K562 (cell line): ENCODE measurements at regions not wholly inside any gene's neighbourhood (a gene's known extent, or its start where the extent isn't known, plus 50 kb on each side); places are given as distances from the start of the nearest gene placed in this dataset.

Experiments used
- ATAC-seq: fragments of 200-7000 bp; cut with Tn5 transposase; 3 replicates; pipeline ENCODE4 v1.9.1; 2020; ENCODE audit warnings: moderate library complexity
- BruUV-seq: library from RNA; stranded (reverse); fragments of 400-500 nt; replicated peaks from 2 replicates; lab custom pipeline; 2021; lab: Mats Ljungman, UMichigan
- CTCF ChIA-PET: fragments of 300-600 bp; formaldehyde crosslinking; extraction: SDS; loops from one replicate; lab custom pipeline; 2021; ENCODE audit warnings: low intra/inter-chr PET ratio; lab: Yijun Ruan, JAX
- POLR2A ChIA-PET: fragments of 300-600, 350-650 bp; sonication (Branson Sonifier 250); formaldehyde crosslinking; extraction: SDS; loops from one replicate; lab custom pipeline; 2021; ENCODE audit warnings: antibody characterized with exemption, inconsistent platforms; lab: Yijun Ruan, JAX
- DNase-seq, 4 experiments: peaks; one replicate each; pipeline versions ENCODE4 v3.0.0 to v3.0.0-alpha.2; 2011 to 2018; ENCODE audit warnings: low spot score in 3 of 4, mixed read lengths in 3 of 4; ENCODE audit errors: extremely low read depth in 1 of 4
- FAIRE-seq: peaks from 2 replicates; lab custom pipeline; 2011; peaks lifted over from hg19 to GRCh38; lab: Jason Lieb, UNC
- H2AFZ ChIP-seq: 2 replicates; pipeline ENCODE4 v1.6.0; 2011; ENCODE audit warnings: low read depth, low read length, control low read depth, inconsistent platforms
- H3K27ac ChIP-seq: fragments of 200-600 bp; 3 replicates; pipeline ENCODE4 v1.8.0; 2011; ENCODE audit warnings: low read depth, mild to moderate bottlenecking, control low read depth, inconsistent platforms, low read length, moderate library complexity, mixed read lengths; ENCODE audit errors: extremely low read depth
- H3K27me3 ChIP-seq, 2 experiments: fragments of 300-600 bp in 1 of 2; 2 replicates in 1 of 2; 3 replicates in 1 of 2; pipeline versions ENCODE4 v1.6.0 to v1.8.0; 2011; ENCODE audit warnings: inconsistent platforms in 2 of 2, low read length in 2 of 2, mild to moderate bottlenecking in 1 of 2, mixed read lengths in 1 of 2, moderate library complexity in 1 of 2; ENCODE audit not compliant: control insufficient read depth in 2 of 2, insufficient read depth in 2 of 2
- H3K36me3 ChIP-seq: fragments of 300-600 bp; 3 replicates; pipeline ENCODE4 v1.8.0; 2011; ENCODE audit warnings: mild to moderate bottlenecking, low read length, inconsistent platforms; ENCODE audit not compliant: control insufficient read depth, insufficient read depth
- H3K4me1 ChIP-seq, 2 experiments: fragments of 200-600 bp in 1 of 2; replicated peaks in 1 of 2; 2 replicates in 1 of 2; 3 replicates in 1 of 2; pipeline versions ENCODE4 v1.5.1 to v1.8.0; 2011; ENCODE audit warnings: inconsistent platforms in 2 of 2, low read length in 2 of 2, mild to moderate bottlenecking in 1 of 2, mixed read lengths in 1 of 2, moderate library complexity in 1 of 2; ENCODE audit not compliant: control insufficient read depth in 2 of 2, insufficient read depth in 2 of 2
- H3K4me2 ChIP-seq: 2 replicates; pipeline ENCODE4 v1.6.1; 2011; ENCODE audit warnings: low read length, control low read depth, inconsistent platforms, mixed read lengths; ENCODE audit not compliant: insufficient read depth
- H3K4me3 ChIP-seq: fragments of 200-600 bp; sonication (generic), shearing (Covaris generic); 2 replicates; pipeline ENCODE4 v1.5.1; 2016; ENCODE audit warnings: control low read depth, inconsistent platforms
- H3K79me2 ChIP-seq: fragments of 200-600 bp; 3 replicates; pipeline ENCODE4 v1.8.0; 2011; ENCODE audit warnings: low read length, inconsistent platforms; ENCODE audit not compliant: control insufficient read depth, insufficient read depth
- H3K9ac ChIP-seq, 2 experiments: 2 replicates each; pipeline versions ENCODE4 v1.6.0 to v1.6.1; 2011; ENCODE audit warnings: low read depth in 2 of 2, low read length in 2 of 2, control low read depth in 1 of 2, inconsistent platforms in 1 of 2, mild to moderate bottlenecking in 1 of 2, mixed read lengths in 1 of 2; ENCODE audit not compliant: insufficient read depth in 1 of 2
- H3K9me1 ChIP-seq: one replicate; pipeline ENCODE4 v1.6.0; 2011; ENCODE audit warnings: inconsistent platforms, mild to moderate bottlenecking, low read length, moderate library complexity; ENCODE audit not compliant: control insufficient read depth, insufficient read depth
- H3K9me3 ChIP-seq: replicated peaks from 2 replicates; pipeline ENCODE4 v1.5.1; 2011; ENCODE audit warnings: low read depth, low read length, inconsistent platforms; ENCODE audit not compliant: control insufficient read depth, insufficient read depth
- H4K20me1 ChIP-seq: replicated peaks from 2 replicates; pipeline ENCODE4 v1.6.1; 2011; ENCODE audit warnings: low read length, inconsistent platforms, mixed read lengths; ENCODE audit not compliant: control insufficient read depth, insufficient read depth
- CC2D1A ChIP-seq: fragments of 450-650 bp; IDR thresholded peaks from 2 replicates; pipeline ENCODE4 v1.6.1; 2017; ENCODE audit warnings: mild to moderate bottlenecking
- DMBX1 ChIP-seq: fragments of 250-450 bp; sonication (Bioruptor Pico); IDR thresholded peaks from 2 replicates; pipeline ENCODE4 v1.8.0; 2022; ENCODE audit warnings: inconsistent platforms, mild to moderate bottlenecking, moderate library complexity, borderline replicate concordance
- EP300 ChIP-seq: IDR thresholded peaks from 2 replicates; pipeline ENCODE4 v1.6.1; 2012; ENCODE audit warnings: low read length, improper control_type of control experiment
- NR1H2 ChIP-seq: sonication (generic); formaldehyde crosslinking; IDR thresholded peaks from 2 replicates; pipeline ENCODE4 v1.4.0; 2020; ENCODE audit warnings: mild to moderate bottlenecking, missing genetic modification reagents
- RB1 ChIP-seq: fragments of 450-650 bp; IDR thresholded peaks from 2 replicates; pipeline ENCODE4 v1.6.1; 2017; ENCODE audit warnings: low read depth, mild to moderate bottlenecking
- TCF7 ChIP-seq: sonication (generic); IDR thresholded peaks from 2 replicates; pipeline ENCODE4 v1.6.1; 2016; ENCODE audit warnings: antibody characterized with exemption, borderline replicate concordance
- ZNF707 ChIP-seq: fragments of 250-450 bp; sonication (Bioruptor Pico); conservative IDR thresholded peaks from 2 replicates; pipeline ENCODE4 v1.8.0; 2022; ENCODE audit warnings: inconsistent platforms, mild to moderate bottlenecking, moderate library complexity
- ZNF75A ChIP-seq: fragments of 450-650 bp; formaldehyde crosslinking; IDR thresholded peaks from 2 replicates; pipeline ENCODE4 v1.4.0; 2020; ENCODE audit warnings: mild to moderate bottlenecking
- ZNF766 ChIP-seq: fragments of 200-800 bp; sonication (Bioruptor generic); conservative IDR thresholded peaks from 2 replicates; pipeline ENCODE4 v1.6.1; 2016; ENCODE audit warnings: missing genetic modification characterization, missing compliant biosample characterization
- WGBS: fragments of 100-300 bp; shearing (Covaris generic); methylation state at CpG from one replicate; pipeline ENCODE4 v1.1.6; 2016; ENCODE audit warnings: low coverage, mixed read lengths; ENCODE audit not compliant: insufficient coverage; ENCODE audit errors: missing lambda C conversion rate; 5-methylcytosine and 5-hydroxymethylcytosine counted together
- in situ Hi-C: fragments of 300-500 bp; cut with MboI; formaldehyde crosslinking; loops from 4 replicates; pipeline ENCODE4 v1.15.0; 2018; ENCODE audit warnings: inconsistent platforms, mixed read lengths
- intact Hi-C: fragments of 100-400 bp; cut with micrococcal nuclease; formaldehyde crosslinking; loops from 2 replicates; pipeline ENCODE4 v1.14.2; 2022
- TF ChIP-seq, protein P1 (sequence below): fragments of 250-450 bp; sonication (Bioruptor Pico); IDR thresholded peaks from 2 replicates; pipeline ENCODE4 v1.8.0; 2022; ENCODE audit warnings: inconsistent platforms, mild to moderate bottlenecking, moderate library complexity, borderline replicate concordance
- TF ChIP-seq, protein P2 (sequence below): fragments of 250-450 bp; sonication (Bioruptor Pico); IDR thresholded peaks from 2 replicates; pipeline ENCODE4 v1.8.0; 2021; ENCODE audit warnings: mild to moderate bottlenecking, moderate library complexity
- TF ChIP-seq, protein P3 (sequence below): fragments of 450-650 bp; formaldehyde crosslinking; conservative IDR thresholded peaks from 2 replicates; pipeline ENCODE4 v1.4.0; 2022; ENCODE audit warnings: mild to moderate bottlenecking, missing genetic modification characterization

DNA sequence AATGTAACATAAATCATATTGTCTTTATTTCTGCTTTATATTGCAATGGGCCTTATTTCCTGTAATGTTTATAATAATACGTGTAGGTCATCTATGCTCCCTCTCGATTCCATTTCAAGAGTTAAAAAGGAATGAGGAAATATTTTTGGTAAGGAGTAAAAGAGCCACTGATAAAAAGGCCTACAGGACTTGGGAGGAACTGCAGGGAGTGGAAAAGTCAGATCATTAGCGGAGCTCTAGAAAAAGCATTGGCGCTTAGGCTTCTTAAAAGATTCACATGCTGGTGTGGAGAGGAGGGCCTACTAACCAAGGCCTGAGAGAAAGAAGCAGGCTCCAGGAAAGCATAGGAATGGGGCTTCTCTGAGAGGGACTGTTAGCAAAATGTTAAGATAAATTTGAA, 82.9 kb upstream of the PNPLA4 start:
- H3K4me2 ChIP-seq = no peak overlapping the region
- no peak overlapping the region for H3K4me3 ChIP-seq
- H3K9me3 ChIP-seq = no peaks in the 10 kb centered on the region
- ChIA-PET CTCF (no interaction called here), POLR2A (no interaction called here)
- no peaks in the 10 kb centered on the region for H3K79me2 ChIP-seq
- FAIRE-seq (no peak), ATAC-seq (peak; percentile 29; the same call in 1 of the 3 replicates), DNase-seq (peak in 3 of 4 experiments; percentile 2 to 5 (median 3))
- no peaks in the 10 kb centered on the region for H3K36me3 ChIP-seq
- BruUV-seq = no TSS peak
- in situ Hi-C loops (no loop called here), intact Hi-C loops (no loop called here)
- no peak overlapping the region for H3K27ac ChIP-seq
- H2AFZ ChIP-seq = no peak overlapping the region
- TF ChIP-seq, protein P1, sequence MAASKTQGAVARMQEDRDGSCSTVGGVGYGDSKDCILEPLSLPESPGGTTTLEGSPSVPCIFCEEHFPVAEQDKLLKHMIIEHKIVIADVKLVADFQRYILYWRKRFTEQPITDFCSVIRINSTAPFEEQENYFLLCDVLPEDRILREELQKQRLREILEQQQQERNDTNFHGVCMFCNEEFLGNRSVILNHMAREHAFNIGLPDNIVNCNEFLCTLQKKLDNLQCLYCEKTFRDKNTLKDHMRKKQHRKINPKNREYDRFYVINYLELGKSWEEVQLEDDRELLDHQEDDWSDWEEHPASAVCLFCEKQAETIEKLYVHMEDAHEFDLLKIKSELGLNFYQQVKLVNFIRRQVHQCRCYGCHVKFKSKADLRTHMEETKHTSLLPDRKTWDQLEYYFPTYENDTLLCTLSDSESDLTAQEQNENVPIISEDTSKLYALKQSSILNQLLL (CRISPR knock-in tag) = no peak
- TF ChIP-seq TCF7 = no peak
- no peaks in the 10 kb centered on the region for H3K9me1 ChIP-seq
- WGBS = 28% methylated on average over 4 of the region's 4 CpGs
- H4K20me1 ChIP-seq = no peaks in the 10 kb centered on the region; the same call in 1 of the 2 replicates
- no peaks in the 10 kb centered on the region for H3K4me1 ChIP-seq
- no peaks in the 10 kb centered on the region for H3K27me3 ChIP-seq
- H3K9ac ChIP-seq = no peak overlapping the region

DNA sequence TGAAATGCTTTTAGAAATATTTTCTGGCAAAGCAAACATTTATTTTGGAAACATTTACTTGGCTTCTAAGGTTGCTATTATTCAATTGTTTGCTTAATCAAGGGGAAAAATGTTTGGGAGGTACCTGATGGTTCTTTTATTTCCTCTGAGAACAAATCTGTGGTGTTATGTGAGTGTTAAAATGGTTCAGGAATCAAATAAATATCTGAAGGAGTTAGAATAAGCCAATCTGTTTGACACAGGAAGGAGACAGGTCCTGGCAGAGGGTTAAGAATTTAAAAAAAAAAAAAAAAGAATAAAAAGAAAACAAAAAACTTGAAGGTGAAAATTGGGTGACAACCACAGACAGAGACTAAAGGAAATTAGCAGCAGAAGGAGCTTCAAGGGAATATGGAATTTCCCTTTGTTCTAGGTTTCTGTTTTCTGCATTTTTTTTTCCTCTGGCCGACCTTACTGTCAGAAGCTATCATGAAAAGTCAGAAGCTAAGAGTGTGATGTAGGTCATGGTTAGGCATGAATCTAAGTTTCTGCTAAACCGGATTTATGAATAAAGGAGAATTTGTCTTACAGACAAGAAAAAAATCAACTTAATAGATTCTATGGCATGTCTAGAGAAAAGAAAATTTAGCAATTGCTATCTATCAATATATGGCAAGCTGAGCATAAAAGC, 78.6 kb upstream of the PNPLA4 start:
- H4K20me1 ChIP-seq = no peaks in the 10 kb centered on the region
- POLR2A ChIA-PET = interaction anchor here (0.5 kb wide), 1 partner anchor 869 kb away, joined by 3 read pairs; no protein-coding TSS in a partner anchor
- intact Hi-C loops = no loop called here
- H3K79me2 ChIP-seq = no peaks in the 10 kb centered on the region
- CTCF ChIA-PET = interaction anchor here (0.6 kb wide), 1 partner anchor 15 kb away, joined by 4 read pairs; no protein-coding TSS in a partner anchor
- H3K27ac ChIP-seq = no peak overlapping the region
- no peaks in the 10 kb centered on the region for H3K27me3 ChIP-seq
- H3K36me3 ChIP-seq = no peaks in the 10 kb centered on the region
- no peaks in the 10 kb centered on the region for H3K9me1 ChIP-seq
- no peak for ATAC-seq
- H3K4me1 ChIP-seq = no peaks in the 10 kb centered on the region
- no peak overlapping the region for H3K4me3 ChIP-seq
- DNase-seq = no peak
- no peak overlapping the region for H3K9ac ChIP-seq
- WGBS = 0% methylated on average over 2 of the region's 2 CpGs
- no peak overlapping the region for H2AFZ ChIP-seq
- FAIRE-seq = no peak
- in situ Hi-C loops = no loop called here
- BruUV-seq = no TSS peak
- H3K4me2 ChIP-seq = no peak overlapping the region
- H3K9me3 ChIP-seq = no peaks in the 10 kb centered on the region
- TF ChIP-seq, protein P2, sequence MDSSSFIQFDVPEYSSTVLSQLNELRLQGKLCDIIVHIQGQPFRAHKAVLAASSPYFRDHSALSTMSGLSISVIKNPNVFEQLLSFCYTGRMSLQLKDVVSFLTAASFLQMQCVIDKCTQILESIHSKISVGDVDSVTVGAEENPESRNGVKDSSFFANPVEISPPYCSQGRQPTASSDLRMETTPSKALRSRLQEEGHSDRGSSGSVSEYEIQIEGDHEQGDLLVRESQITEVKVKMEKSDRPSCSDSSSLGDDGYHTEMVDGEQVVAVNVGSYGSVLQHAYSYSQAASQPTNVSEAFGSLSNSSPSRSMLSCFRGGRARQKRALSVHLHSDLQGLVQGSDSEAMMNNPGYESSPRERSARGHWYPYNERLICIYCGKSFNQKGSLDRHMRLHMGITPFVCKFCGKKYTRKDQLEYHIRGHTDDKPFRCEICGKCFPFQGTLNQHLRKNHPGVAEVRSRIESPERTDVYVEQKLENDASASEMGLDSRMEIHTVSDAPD (CRISPR knock-in tag) = no peak
- TF ChIP-seq DMBX1 (CRISPR knock-in tag) (no peak), ZNF707 (CRISPR knock-in tag) (no peak), EP300 (no peak), ZNF766 (no peak), NR1H2 (no peak), ZNF75A (CRISPR knock-in tag) (no peak), RB1 (no peak), CC2D1A (no peak)
- TF ChIP-seq, protein P3, sequence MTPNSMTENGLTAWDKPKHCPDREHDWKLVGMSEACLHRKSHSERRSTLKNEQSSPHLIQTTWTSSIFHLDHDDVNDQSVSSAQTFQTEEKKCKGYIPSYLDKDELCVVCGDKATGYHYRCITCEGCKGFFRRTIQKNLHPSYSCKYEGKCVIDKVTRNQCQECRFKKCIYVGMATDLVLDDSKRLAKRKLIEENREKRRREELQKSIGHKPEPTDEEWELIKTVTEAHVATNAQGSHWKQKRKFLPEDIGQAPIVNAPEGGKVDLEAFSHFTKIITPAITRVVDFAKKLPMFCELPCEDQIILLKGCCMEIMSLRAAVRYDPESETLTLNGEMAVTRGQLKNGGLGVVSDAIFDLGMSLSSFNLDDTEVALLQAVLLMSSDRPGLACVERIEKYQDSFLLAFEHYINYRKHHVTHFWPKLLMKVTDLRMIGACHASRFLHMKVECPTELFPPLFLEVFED (CRISPR knock-in tag) = no peak
